WTC11 (cell line): ENCODE measurements at regions not wholly inside any gene's neighbourhood (a gene's known extent, or its start where the extent isn't known, plus 50 kb on each side); places are given as distances from the start of the nearest gene placed in this dataset.

Experiments used
- ATAC-seq: fragments of 200-7000 bp; cut with Tn5 transposase; 2 replicates; pipeline ENCODE4 v1.10.0; 2021; ENCODE audit warnings: mild to moderate bottlenecking, moderate library complexity
- CTCF ChIA-PET: fragments of 300-600 bp; sonication (Branson Sonifier 250); formaldehyde crosslinking; loops from one replicate; lab custom pipeline; 2021; ENCODE audit warnings: antibody characterized with exemption; lab: Charles Lee
- POLR2A ChIA-PET: fragments of 350-600 bp; sonication (Branson Sonifier 250); formaldehyde crosslinking; loops from one replicate; lab custom pipeline; 2021; ENCODE audit warnings: antibody characterized with exemption; lab: Charles Lee
- DNase-seq: peaks from one replicate; pipeline ENCODE4 v3.0.0; 2021; ENCODE audit warnings: low spot score
- H3K27ac Mint-ChIP-seq: 2 replicates; pipeline ENCODE4 v1.8.0; 2021; ENCODE audit warnings: mixed read lengths
- H3K27me3 Mint-ChIP-seq: 2 replicates; pipeline ENCODE4 v1.8.0; 2021; ENCODE audit warnings: low read depth, mild to moderate bottlenecking, moderate library complexity, mixed read lengths
- H3K36me3 Mint-ChIP-seq: 2 replicates; pipeline ENCODE4 v1.8.0; 2021; ENCODE audit warnings: mixed read lengths
- H3K4me1 Mint-ChIP-seq: 2 replicates; pipeline ENCODE4 v1.8.0; 2022; ENCODE audit warnings: mixed read lengths
- H3K4me3 Mint-ChIP-seq: 2 replicates; pipeline ENCODE4 v1.8.0; 2021; ENCODE audit warnings: mild to moderate bottlenecking, moderate library complexity, mixed read lengths
- H3K9me3 Mint-ChIP-seq: 2 replicates; pipeline ENCODE4 v1.8.0; 2021; ENCODE audit warnings: mixed read lengths
- ELF4 ChIP-seq: sonication (generic); formaldehyde crosslinking; IDR thresholded peaks from 2 replicates; pipeline ENCODE4 v1.8.1; 2022; ENCODE audit warnings: low read depth, mild to moderate bottlenecking, moderate library complexity, missing genetic modification reagents
- ETV6 ChIP-seq: sonication (generic); formaldehyde crosslinking; IDR thresholded peaks from 2 replicates; pipeline ENCODE4 v1.8.1; 2022; ENCODE audit warnings: mild to moderate bottlenecking, missing genetic modification reagents
- FOXK1 ChIP-seq: sonication (generic); formaldehyde crosslinking; IDR thresholded peaks from 2 replicates; pipeline ENCODE4 v1.8.0; 2022; ENCODE audit warnings: mild to moderate bottlenecking, moderate library complexity, missing genetic modification reagents
- HMGA2 ChIP-seq: fragments of 250-450 bp; sonication (Bioruptor Pico); IDR thresholded peaks from 2 replicates; pipeline ENCODE4 v1.4.0; 2021; ENCODE audit warnings: mild to moderate bottlenecking, moderate library complexity
- JAZF1 ChIP-seq: fragments of 250-450 bp; sonication (Bioruptor Pico); IDR thresholded peaks from 2 replicates; pipeline ENCODE4 v1.9.0; 2021; ENCODE audit warnings: moderate library complexity, mild to moderate bottlenecking, inconsistent platforms
- JUN ChIP-seq: sonication (generic); formaldehyde crosslinking; IDR thresholded peaks from 2 replicates; pipeline ENCODE4 v1.8.0; 2023; ENCODE audit warnings: mild to moderate bottlenecking, missing genetic modification reagents
- NFE2L1 ChIP-seq: sonication (generic); formaldehyde crosslinking; IDR thresholded peaks from 2 replicates; pipeline ENCODE4 v1.8.1; 2023; ENCODE audit warnings: missing genetic modification reagents
- NR3C1 ChIP-seq: sonication (generic); formaldehyde crosslinking; conservative IDR thresholded peaks from 2 replicates; pipeline ENCODE4 v1.8.1; 2023; ENCODE audit warnings: low read depth, mild to moderate bottlenecking, missing genetic modification reagents
- RELA ChIP-seq: sonication (generic); formaldehyde crosslinking; IDR thresholded peaks from 2 replicates; pipeline ENCODE4 v1.8.1; 2022; ENCODE audit warnings: missing genetic modification reagents, mild to moderate bottlenecking, borderline replicate concordance
- SOX15 ChIP-seq: fragments of 250-450 bp; sonication (Bioruptor Pico); IDR thresholded peaks from 2 replicates; pipeline ENCODE4 v1.9.0; 2021; ENCODE audit warnings: mild to moderate bottlenecking
- SP1 ChIP-seq: sonication (generic); formaldehyde crosslinking; conservative IDR thresholded peaks from 2 replicates; pipeline ENCODE4 v1.8.1; 2022; ENCODE audit warnings: missing genetic modification reagents
- TEAD1 ChIP-seq: sonication (generic); formaldehyde crosslinking; IDR thresholded peaks from 2 replicates; pipeline ENCODE4 v1.8.0; 2022; ENCODE audit warnings: mild to moderate bottlenecking, missing genetic modification reagents
- ZBTB21 ChIP-seq: sonication (generic); formaldehyde crosslinking; IDR thresholded peaks from 2 replicates; pipeline ENCODE4 v1.8.1; 2023; ENCODE audit warnings: mild to moderate bottlenecking, missing genetic modification reagents, borderline replicate concordance
- ZNF263 ChIP-seq: sonication (generic); formaldehyde crosslinking; IDR thresholded peaks from 2 replicates; pipeline ENCODE4 v1.8.1; 2022; ENCODE audit warnings: low read depth, mild to moderate bottlenecking, moderate library complexity, missing genetic modification reagents
- ZNF317 ChIP-seq: sonication (generic); formaldehyde crosslinking; IDR thresholded peaks from 2 replicates; pipeline ENCODE4 v1.8.1; 2023; ENCODE audit warnings: low read depth, mild to moderate bottlenecking, moderate library complexity, missing genetic modification reagents, borderline replicate concordance
- ZNF416 ChIP-seq: fragments of 250-450 bp; sonication (Bioruptor Pico); IDR thresholded peaks from 2 replicates; pipeline ENCODE4 v1.9.0; 2021; ENCODE audit warnings: mild to moderate bottlenecking, inconsistent platforms
- ZNF423 ChIP-seq: fragments of 250-450 bp; sonication (Bioruptor Pico); IDR thresholded peaks from 2 replicates; pipeline ENCODE4 v2.1.2; 2022; ENCODE audit warnings: mild to moderate bottlenecking, moderate library complexity
- TF ChIP-seq, protein P1 (sequence below): fragments of 250-450 bp; sonication (Bioruptor Pico); IDR thresholded peaks from 2 replicates; pipeline ENCODE4 v1.8.0; 2021; ENCODE audit warnings: mild to moderate bottlenecking
- TF ChIP-seq, protein P2 (sequence below): sonication (generic); formaldehyde crosslinking; conservative IDR thresholded peaks from 2 replicates; pipeline ENCODE4 v1.8.1; 2022; ENCODE audit warnings: mild to moderate bottlenecking, missing genetic modification reagents
- TF ChIP-seq, protein P3 (sequence below): sonication (generic); formaldehyde crosslinking; IDR thresholded peaks from 2 replicates; pipeline ENCODE4 v1.8.1; 2023; ENCODE audit warnings: mild to moderate bottlenecking, missing genetic modification reagents
- TF ChIP-seq, protein P4 (sequence below): fragments of 250-450 bp; sonication (Bioruptor Pico); IDR thresholded peaks from 2 replicates; pipeline ENCODE4 v1.9.0; 2021; ENCODE audit warnings: mild to moderate bottlenecking
- TF ChIP-seq, protein P5 (sequence below): sonication (generic); formaldehyde crosslinking; IDR thresholded peaks from 2 replicates; pipeline ENCODE4 v1.8.1; 2023; ENCODE audit warnings: mild to moderate bottlenecking, moderate library complexity, missing genetic modification reagents
- TF ChIP-seq, protein P6 (sequence below): sonication (generic); formaldehyde crosslinking; IDR thresholded peaks from 2 replicates; pipeline ENCODE4 v1.8.0; 2023; ENCODE audit warnings: missing genetic modification reagents, mild to moderate bottlenecking, borderline replicate concordance

DNA sequence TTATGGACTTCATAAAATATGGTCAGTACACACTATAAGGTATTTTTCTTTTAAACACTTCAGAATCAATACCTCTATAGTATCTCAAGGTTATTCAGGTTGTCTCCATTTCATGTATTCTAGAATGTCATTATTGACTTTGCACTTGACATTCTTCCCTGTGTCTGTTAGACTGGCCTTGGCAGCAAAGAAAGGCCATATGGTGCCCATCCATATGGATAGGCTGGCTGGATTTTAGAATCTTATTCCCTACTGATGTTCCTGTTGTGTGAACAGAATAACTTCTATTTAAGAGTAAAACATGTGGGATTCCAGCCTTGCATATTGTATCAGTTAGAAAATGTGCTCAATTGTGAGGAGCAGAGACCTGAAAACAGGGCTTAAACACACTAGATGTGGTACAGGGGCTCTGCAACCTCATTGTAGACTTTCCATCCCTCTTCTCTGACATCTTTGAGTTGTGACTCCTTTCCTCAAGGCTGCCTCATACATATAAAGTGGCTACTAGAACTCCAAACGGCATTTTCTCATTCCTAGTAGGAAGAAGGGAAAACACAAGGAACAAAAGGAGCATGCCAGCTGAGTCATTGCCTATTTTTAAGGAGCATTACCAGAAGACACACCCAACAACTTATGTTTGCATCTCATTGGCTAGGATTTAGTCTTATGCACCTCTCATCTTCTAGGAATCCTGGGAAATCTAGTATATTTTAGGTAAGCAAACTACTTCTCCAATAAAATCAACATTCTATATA lies 221.2 kb upstream of the TMPO start (continued):
- TF ChIP-seq, protein P1, sequence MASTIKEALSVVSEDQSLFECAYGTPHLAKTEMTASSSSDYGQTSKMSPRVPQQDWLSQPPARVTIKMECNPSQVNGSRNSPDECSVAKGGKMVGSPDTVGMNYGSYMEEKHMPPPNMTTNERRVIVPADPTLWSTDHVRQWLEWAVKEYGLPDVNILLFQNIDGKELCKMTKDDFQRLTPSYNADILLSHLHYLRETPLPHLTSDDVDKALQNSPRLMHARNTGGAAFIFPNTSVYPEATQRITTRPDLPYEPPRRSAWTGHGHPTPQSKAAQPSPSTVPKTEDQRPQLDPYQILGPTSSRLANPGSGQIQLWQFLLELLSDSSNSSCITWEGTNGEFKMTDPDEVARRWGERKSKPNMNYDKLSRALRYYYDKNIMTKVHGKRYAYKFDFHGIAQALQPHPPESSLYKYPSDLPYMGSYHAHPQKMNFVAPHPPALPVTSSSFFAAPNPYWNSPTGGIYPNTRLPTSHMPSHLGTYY (CRISPR knock-in tag), result no peak
- no peak for TF ChIP-seq TEAD1 (CRISPR knock-in tag)
- TF ChIP-seq, all 79 proteins: peak for 0

DNA sequence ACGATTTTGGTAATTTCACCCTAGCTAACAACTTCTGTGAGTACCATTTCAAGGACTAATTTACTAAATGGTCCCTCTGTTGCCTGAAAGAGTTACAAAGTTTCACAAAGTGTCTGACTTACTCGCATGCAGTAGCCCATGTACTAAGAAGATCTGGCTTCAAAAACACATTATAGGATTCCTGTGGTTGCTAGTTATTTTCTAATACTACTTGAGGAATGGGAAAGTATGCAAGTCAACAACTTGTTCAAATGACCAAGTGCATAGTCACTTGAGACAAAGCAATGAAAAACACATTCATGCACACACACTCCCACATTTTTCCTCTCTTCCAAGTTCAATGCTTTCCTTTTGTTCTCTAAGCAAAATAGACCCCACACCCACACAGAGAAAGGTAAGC lies 219.7 kb upstream of the TMPO start:
- no peaks in the 10 kb centered on the region for H3K9me3 Mint-ChIP-seq
- no peaks in the 10 kb centered on the region for H3K36me3 Mint-ChIP-seq
- H3K4me3 Mint-ChIP-seq, result no peak overlapping the region
- H3K4me1 Mint-ChIP-seq, result peaks cover 18% of the 10 kb centered on the region
- DNase-seq (no peak), ATAC-seq (no peak)
- ChIA-PET POLR2A (no interaction called here), CTCF (no interaction called here)
- TF ChIP-seq, protein P2, sequence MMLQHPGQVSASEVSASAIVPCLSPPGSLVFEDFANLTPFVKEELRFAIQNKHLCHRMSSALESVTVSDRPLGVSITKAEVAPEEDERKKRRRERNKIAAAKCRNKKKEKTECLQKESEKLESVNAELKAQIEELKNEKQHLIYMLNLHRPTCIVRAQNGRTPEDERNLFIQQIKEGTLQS (CRISPR knock-in tag), result no peak
- TF ChIP-seq, protein P3, sequence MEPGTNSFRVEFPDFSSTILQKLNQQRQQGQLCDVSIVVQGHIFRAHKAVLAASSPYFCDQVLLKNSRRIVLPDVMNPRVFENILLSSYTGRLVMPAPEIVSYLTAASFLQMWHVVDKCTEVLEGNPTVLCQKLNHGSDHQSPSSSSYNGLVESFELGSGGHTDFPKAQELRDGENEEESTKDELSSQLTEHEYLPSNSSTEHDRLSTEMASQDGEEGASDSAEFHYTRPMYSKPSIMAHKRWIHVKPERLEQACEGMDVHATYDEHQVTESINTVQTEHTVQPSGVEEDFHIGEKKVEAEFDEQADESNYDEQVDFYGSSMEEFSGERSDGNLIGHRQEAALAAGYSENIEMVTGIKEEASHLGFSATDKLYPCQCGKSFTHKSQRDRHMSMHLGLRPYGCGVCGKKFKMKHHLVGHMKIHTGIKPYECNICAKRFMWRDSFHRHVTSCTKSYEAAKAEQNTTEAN, result no peak
- TF ChIP-seq ZNF263 (CRISPR knock-in tag) (no peak), ZNF416 (CRISPR knock-in tag) (no peak), JAZF1 (no peak), NFE2L1 (no peak), ETV6 (CRISPR knock-in tag) (no peak), NR3C1 (CRISPR knock-in tag) (no peak), ZBTB21 (CRISPR knock-in tag) (no peak), HMGA2 (CRISPR knock-in tag) (no peak), SP1 (no peak), ELF4 (CRISPR knock-in tag) (no peak), RELA (CRISPR knock-in tag) (no peak), ZNF423 (no peak), FOXK1 (no peak), ZNF317 (CRISPR knock-in tag) (no peak)
- TF ChIP-seq, protein P4, sequence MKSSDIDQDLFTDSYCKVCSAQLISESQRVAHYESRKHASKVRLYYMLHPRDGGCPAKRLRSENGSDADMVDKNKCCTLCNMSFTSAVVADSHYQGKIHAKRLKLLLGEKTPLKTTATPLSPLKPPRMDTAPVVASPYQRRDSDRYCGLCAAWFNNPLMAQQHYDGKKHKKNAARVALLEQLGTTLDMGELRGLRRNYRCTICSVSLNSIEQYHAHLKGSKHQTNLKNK, result no peak
- TF ChIP-seq, protein P5, sequence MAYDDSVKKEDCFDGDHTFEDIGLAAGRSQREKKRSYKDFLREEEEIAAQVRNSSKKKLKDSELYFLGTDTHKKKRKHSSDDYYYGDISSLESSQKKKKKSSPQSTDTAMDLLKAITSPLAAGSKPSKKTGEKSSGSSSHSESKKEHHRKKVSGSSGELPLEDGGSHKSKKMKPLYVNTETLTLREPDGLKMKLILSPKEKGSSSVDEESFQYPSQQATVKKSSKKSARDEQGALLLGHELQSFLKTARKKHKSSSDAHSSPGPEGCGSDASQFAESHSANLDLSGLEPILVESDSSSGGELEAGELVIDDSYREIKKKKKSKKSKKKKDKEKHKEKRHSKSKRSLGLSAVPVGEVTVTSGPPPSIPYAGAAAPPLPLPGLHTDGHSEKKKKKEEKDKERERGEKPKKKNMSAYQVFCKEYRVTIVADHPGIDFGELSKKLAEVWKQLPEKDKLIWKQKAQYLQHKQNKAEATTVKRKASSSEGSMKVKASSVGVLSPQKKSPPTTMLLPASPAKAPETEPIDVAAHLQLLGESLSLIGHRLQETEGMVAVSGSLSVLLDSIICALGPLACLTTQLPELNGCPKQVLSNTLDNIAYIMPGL (CRISPR knock-in tag), result no peak
- no peak overlapping the region for H3K27ac Mint-ChIP-seq
- H3K27me3 Mint-ChIP-seq, result no peaks in the 10 kb centered on the region

DNA sequence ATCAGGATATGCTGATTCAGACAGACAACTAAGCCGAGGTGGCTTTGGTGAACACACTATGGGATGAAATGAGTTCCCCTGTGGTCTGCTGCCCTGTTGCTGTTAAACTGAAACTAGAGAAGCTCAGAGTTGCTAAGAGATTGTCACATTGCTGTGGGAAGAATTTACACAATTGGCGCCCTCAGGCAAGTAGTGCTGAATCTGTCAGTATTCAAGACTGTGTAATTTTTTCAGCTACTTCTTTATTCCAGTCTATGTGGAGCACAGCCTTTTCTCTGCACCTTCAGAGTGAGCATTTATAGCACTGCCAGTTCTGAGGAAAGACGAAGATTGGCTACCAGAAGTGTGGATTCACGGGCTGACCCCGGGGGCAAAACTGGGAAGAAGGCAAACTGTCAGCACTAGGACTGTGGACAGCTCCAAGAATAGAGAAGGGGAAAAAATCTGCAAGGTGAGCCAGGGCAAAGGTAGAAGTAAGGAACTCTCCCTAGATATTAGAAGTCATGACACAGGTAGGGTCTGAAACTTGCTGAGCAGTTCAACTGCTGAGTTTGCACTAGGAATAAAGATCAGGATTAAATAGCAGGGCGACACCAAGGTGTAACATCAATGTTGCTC lies 218.8 kb upstream of the TMPO start:
- TF ChIP-seq, protein P2 (CRISPR knock-in tag), result no peak
- TF ChIP-seq, protein P6, sequence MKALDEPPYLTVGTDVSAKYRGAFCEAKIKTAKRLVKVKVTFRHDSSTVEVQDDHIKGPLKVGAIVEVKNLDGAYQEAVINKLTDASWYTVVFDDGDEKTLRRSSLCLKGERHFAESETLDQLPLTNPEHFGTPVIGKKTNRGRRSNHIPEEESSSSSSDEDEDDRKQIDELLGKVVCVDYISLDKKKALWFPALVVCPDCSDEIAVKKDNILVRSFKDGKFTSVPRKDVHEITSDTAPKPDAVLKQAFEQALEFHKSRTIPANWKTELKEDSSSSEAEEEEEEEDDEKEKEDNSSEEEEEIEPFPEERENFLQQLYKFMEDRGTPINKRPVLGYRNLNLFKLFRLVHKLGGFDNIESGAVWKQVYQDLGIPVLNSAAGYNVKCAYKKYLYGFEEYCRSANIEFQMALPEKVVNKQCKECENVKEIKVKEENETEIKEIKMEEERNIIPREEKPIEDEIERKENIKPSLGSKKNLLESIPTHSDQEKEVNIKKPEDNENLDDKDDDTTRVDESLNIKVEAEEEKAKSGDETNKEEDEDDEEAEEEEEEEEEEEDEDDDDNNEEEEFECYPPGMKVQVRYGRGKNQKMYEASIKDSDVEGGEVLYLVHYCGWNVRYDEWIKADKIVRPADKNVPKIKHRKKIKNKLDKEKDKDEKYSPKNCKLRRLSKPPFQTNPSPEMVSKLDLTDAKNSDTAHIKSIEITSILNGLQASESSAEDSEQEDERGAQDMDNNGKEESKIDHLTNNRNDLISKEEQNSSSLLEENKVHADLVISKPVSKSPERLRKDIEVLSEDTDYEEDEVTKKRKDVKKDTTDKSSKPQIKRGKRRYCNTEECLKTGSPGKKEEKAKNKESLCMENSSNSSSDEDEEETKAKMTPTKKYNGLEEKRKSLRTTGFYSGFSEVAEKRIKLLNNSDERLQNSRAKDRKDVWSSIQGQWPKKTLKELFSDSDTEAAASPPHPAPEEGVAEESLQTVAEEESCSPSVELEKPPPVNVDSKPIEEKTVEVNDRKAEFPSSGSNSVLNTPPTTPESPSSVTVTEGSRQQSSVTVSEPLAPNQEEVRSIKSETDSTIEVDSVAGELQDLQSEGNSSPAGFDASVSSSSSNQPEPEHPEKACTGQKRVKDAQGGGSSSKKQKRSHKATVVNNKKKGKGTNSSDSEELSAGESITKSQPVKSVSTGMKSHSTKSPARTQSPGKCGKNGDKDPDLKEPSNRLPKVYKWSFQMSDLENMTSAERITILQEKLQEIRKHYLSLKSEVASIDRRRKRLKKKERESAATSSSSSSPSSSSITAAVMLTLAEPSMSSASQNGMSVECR (CRISPR knock-in tag), result no peak
- TF ChIP-seq NR3C1 (CRISPR knock-in tag) (no peak), SOX15 (no peak), JUN (CRISPR knock-in tag) (0 out of 2 replicates have a peak, but pooled peaks have one; percentile 30)
- DNase-seq (peak; percentile 38), ATAC-seq (peak; percentile 71)
- ChIA-PET CTCF (no interaction called here), POLR2A (no interaction called here)
- Mint-ChIP-seq H3K4me3 (no peak overlapping the region), H3K4me1 (peaks cover 15% of the 10 kb centered on the region), H3K36me3 (no peaks in the 10 kb centered on the region), H3K27me3 (no peaks in the 10 kb centered on the region), H3K27ac (no peak overlapping the region), H3K9me3 (no peaks in the 10 kb centered on the region)
